ENCODE measurements at regions not wholly inside any gene's neighbourhood (a gene's known extent, or its start where the extent isn't known, plus 50 kb on each side); places are given as distances from the start of the nearest gene placed in this dataset.

DNA sequence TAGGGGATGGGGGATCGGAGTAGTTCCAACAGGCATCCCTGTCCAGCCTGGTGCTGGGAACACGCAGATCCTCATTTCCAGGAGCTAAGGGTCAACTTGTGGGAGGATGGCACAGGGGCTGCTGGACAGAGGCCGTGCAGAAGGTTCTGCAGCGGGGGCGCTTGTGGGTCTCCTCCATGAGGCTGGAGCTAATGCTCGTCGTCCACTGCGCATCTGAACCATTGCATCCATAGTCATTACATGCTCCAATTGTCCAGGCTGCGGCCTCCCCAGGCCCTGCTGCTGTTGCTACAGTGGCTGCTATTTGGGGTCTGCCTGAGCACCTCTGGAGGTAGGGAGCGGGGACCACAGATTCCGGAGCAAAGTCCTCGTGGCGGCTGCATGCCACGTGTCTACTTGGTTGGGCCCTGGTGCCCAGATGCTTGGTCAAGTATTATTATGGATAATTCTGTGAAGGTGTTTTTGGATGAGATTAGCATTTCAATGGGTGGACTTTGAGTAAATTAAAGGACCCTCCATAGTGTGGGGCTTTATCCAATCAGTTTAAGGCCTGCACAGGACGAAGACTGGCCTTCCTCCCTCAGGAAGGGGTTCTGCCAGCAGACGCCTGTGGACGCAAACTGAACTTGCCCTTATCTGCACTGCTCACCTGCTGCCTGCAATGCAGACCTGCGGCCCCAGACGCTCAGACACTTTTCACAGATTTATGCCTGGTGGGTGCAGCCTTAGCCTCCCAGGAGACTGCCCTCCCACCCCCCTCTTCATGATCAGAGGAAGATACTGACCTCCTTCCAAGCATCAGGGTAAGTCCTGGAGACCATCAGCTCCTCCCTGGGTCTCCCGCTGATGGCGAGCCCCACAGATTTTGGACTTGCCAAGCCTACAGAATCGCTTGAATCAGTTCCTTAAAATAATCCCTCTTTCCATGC lies 127.5 kb upstream of the IRX4 start:
- no peak overlapping the region for H3K27ac ChIP-seq
- H3K4me3 ChIP-seq = no peak overlapping the region
- H3K9me3 ChIP-seq = no peaks in the 10 kb centered on the region
- no peak for DNase-seq
- TF ChIP-seq, protein P1, sequence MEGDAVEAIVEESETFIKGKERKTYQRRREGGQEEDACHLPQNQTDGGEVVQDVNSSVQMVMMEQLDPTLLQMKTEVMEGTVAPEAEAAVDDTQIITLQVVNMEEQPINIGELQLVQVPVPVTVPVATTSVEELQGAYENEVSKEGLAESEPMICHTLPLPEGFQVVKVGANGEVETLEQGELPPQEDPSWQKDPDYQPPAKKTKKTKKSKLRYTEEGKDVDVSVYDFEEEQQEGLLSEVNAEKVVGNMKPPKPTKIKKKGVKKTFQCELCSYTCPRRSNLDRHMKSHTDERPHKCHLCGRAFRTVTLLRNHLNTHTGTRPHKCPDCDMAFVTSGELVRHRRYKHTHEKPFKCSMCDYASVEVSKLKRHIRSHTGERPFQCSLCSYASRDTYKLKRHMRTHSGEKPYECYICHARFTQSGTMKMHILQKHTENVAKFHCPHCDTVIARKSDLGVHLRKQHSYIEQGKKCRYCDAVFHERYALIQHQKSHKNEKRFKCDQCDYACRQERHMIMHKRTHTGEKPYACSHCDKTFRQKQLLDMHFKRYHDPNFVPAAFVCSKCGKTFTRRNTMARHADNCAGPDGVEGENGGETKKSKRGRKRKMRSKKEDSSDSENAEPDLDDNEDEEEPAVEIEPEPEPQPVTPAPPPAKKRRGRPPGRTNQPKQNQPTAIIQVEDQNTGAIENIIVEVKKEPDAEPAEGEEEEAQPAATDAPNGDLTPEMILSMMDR (IDR thresholded peaks at IDR 0.05) = no peak
- no peaks in the 10 kb centered on the region for H3K27me3 ChIP-seq
- H3K4me1 ChIP-seq (ENCODE audit: insufficient read depth) = no peaks in the 10 kb centered on the region
- 77 to 88% (median 81%) methylated on average over 22 of the region's 22 CpGs for WGBS, 3 donors
- intact Hi-C loops (cut with DNase I) = no loop called here
- no peaks in the 10 kb centered on the region for H3K36me3 ChIP-seq

DNA sequence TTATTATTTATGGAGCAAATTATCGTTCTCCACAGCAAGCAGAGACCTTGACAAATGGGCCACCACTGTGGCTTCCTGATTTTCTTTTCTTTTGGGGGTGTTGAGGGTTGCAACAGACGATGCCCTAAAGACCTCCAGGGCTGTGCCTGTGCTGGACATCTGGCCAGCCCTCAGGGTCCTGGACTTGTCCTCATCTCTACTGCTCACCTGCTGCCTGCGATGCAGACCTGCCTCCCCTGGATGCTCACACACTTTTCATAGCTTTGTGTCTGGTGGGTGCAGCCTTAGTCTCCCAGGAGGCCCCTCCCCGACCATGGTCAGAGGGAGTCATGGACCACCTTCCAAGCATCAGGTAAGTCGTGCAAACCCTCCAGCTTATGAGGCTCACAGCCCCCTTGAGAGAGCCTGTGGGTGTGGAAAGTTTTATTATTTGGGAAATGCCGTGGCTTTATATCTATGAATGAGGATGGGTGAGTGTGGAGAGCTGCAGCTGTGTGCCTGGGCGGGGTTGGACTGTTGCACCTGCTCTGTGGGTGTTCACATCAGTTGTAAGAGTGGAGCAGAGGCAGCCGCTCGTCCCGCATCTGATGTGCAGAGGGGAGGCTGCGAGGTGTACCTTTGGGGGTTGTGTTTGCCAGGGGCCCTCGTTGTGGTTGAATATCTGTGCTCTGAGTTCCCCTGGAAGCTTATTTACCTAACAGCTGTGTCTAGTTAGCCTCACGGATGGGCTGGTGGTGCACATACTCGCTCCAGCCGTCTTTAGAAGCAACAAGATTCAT lies 126.3 kb upstream of the IRX4 start:
- intact Hi-C loops (cut with DNase I) = no loop called here
- no peaks in the 10 kb centered on the region for H3K9me3 ChIP-seq
- DNase-seq = no peak
- no peak for TF ChIP-seq POLR2A (IDR thresholded peaks at IDR 0.05)
- TF ChIP-seq, protein P1 (IDR thresholded peaks at IDR 0.05) = no peak
- no peak for TF ChIP-seq EP300 (IDR thresholded peaks at IDR 0.05)
- H3K27ac ChIP-seq = no peak overlapping the region
- no peaks in the 10 kb centered on the region for H3K4me1 ChIP-seq (ENCODE audit: insufficient read depth)
- H3K27me3 ChIP-seq = no peaks in the 10 kb centered on the region
- 65 to 73% (median 68%) methylated on average over 15 of the region's 15 CpGs for WGBS, 3 donors
- H3K4me3 ChIP-seq = no peak overlapping the region
- no peaks in the 10 kb centered on the region for H3K36me3 ChIP-seq

DNA sequence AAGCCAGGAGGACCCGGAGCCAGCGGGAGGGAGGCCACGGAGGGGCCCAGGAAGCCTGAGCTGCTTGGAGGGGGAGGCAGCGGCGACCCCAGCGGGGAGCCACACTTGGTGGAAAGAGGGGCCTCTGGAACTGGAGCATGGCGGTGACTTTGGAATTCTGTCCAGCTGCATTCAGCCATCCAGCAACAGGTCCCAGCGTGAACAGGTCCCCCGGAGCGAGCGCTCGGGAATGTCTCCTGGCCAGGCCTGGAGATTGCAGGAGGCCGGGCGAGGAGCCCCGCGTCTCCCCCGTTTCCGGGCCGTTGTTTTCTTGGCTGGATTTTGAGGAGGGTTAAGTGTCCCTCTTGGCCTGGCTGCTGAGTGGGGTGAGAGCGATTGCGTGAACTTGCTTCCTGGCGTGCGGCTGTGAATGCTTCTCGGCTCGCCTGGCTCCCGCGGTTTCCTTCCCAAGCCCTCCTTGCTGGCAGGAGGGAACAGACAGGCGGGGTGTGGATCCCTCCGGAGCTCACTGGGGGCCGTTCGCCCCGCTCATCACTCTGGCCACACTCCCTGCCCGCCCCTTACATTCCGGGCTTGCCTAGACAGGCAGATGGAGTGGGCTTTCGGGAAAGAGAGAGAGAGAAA lies 125.3 kb upstream of the IRX4 start:
- no peak overlapping the region for H3K27ac ChIP-seq
- no peaks in the 10 kb centered on the region for H3K36me3 ChIP-seq
- no peaks in the 10 kb centered on the region for H3K27me3 ChIP-seq
- 20 to 34% (median 21%) methylated on average over 35 of the region's 35 CpGs for WGBS, 3 donors
- peak in 4 of 5 donors; percentile 37 to 64 (median 40) for DNase-seq
- H3K4me3 ChIP-seq = no peak overlapping the region
- H3K9me3 ChIP-seq = no peaks in the 10 kb centered on the region
- no peaks in the 10 kb centered on the region for H3K4me1 ChIP-seq (ENCODE audit: insufficient read depth)
- intact Hi-C loops (cut with DNase I) = no loop called here
- TF ChIP-seq, protein P1 (IDR thresholded peaks at IDR 0.05) = no peak
- TF ChIP-seq POLR2A (IDR thresholded peaks at IDR 0.05) (no peak), EP300 (IDR thresholded peaks at IDR 0.05) (no peak)

DNA sequence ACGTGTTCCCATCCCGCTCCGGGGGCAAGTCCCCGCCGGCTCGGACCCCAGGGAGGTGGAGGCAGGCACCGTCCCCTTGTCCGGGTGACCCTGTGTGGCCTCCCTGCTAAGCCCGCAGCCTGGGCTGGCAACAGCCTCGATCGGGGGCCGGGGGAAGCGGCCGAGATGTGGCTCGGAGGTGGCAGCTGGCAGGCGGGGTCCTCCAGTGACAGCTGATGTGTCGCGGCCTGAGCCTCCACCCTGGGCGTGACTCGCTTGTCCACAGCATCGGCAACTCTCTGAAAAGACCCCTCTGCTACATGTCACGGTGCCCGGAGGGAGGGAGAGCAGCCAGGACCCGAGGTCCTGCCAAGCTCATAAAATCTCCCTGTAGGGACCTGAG lies 124.8 kb upstream of the IRX4 start:
- no peak for DNase-seq
- intact Hi-C loops (cut with DNase I) = no loop called here
- Histone ChIP-seq H3K4me1 (ENCODE audit: insufficient read depth) (no peaks in the 10 kb centered on the region), H3K9me3 (no peaks in the 10 kb centered on the region), H3K27ac (no peak overlapping the region), H3K27me3 (no peaks in the 10 kb centered on the region), H3K4me3 (no peak overlapping the region), H3K36me3 (no peaks in the 10 kb centered on the region)
- 70 to 78% (median 73%) methylated on average over 19 to 24 of the region's 24 CpGs for WGBS, 3 donors
- no peak for TF ChIP-seq POLR2A (IDR thresholded peaks at IDR 0.05)
- TF ChIP-seq, protein P1 (IDR thresholded peaks at IDR 0.05) = no peak
- TF ChIP-seq EP300 (IDR thresholded peaks at IDR 0.05) = no peak

Measured in ovary (tissue), 7 donors.